GM12891 (cell line): ENCODE measurements at regions not wholly inside any gene's neighbourhood (a gene's known extent, or its start where the extent isn't known, plus 50 kb on each side); places are given as distances from the start of the nearest gene placed in this dataset.

ENCODE experiments used
- PAX5 ChIP-seq: IDR thresholded peaks from 2 replicates; pipeline ENCODE4 v1.6.1; 2011; ENCODE audit warnings: low read length, moderate library complexity, mild to moderate bottlenecking; ENCODE audit not compliant: insufficient read depth, severe bottlenecking
- POLR2A ChIP-seq: IDR thresholded peaks from 2 replicates; pipeline ENCODE4 v1.6.1; 2011; ENCODE audit warnings: low read depth, low read length, control low read depth
- POLR2AphosphoS5 ChIP-seq: IDR thresholded peaks from 2 replicates; pipeline ENCODE4 v1.6.1; 2011; ENCODE audit warnings: low read depth, low read length, control low read depth
- SPI1 ChIP-seq: IDR thresholded peaks from 2 replicates; pipeline ENCODE4 v1.6.1; 2011; ENCODE audit warnings: low read depth, low read length, control low read depth
- TAF1 ChIP-seq: IDR thresholded peaks from 2 replicates; pipeline ENCODE4 v1.6.1; 2011; ENCODE audit warnings: low read depth, low read length, control low read depth

GRCh38 chrX:120740072-120740471, 110.2 kb upstream of the C1GALT1C1 start:
- no peak for TF ChIP-seq POLR2AphosphoS5
- no peak for TF ChIP-seq POLR2A
- TF ChIP-seq SPI1, result no peak
- TF ChIP-seq TAF1, result no peak
- TF ChIP-seq PAX5, result no peak
